GM23248 (cell line): ENCODE measurements at regions not wholly inside any gene's neighbourhood (a gene's known extent, or its start where the extent isn't known, plus 50 kb on each side); places are given as distances from the start of the nearest gene placed in this dataset.
A peak's percentile ranks its signal among the peaks of the same experiment; 100 is the strongest.

Experiments used
- DNase-seq: peaks from one replicate; pipeline ENCODE4 v3.0.0-alpha.2; 2015
- H2AFZ ChIP-seq: fragments of 200-600 bp; sonication (generic); 2 replicates; pipeline ENCODE4 v1.6.1; 2016; ENCODE audit warnings: antibody characterized with exemption
- H3F3A ChIP-seq: fragments of 200-600 bp; sonication (generic); 2 replicates; pipeline ENCODE4 v1.6.1; 2016; ENCODE audit warnings: mild to moderate bottlenecking, antibody characterized with exemption, mixed run types; ENCODE audit not compliant: insufficient read depth
- H3K27ac ChIP-seq: fragments of 200-600 bp; sonication (generic); 2 replicates; pipeline ENCODE4 v1.5.1; 2016; ENCODE audit warnings: mild to moderate bottlenecking
- H3K27me3 ChIP-seq: fragments of 200-600 bp; sonication (generic); replicated peaks from 2 replicates; pipeline ENCODE4 v1.6.1; 2016; ENCODE audit warnings: mild to moderate bottlenecking; ENCODE audit not compliant: insufficient read depth
- H3K36me3 ChIP-seq: fragments of 200-600 bp; sonication (generic); 2 replicates; pipeline ENCODE4 v1.6.1; 2016; ENCODE audit warnings: low read depth, mild to moderate bottlenecking
- H3K4me1 ChIP-seq: fragments of 200-600 bp; sonication (generic); 2 replicates; pipeline ENCODE4 v1.6.1; 2016; ENCODE audit warnings: mild to moderate bottlenecking; ENCODE audit not compliant: insufficient read depth
- H3K4me2 ChIP-seq: fragments of 200-600 bp; sonication (generic); one replicate; pipeline ENCODE4 v1.6.1; 2016; ENCODE audit warnings: mild to moderate bottlenecking; ENCODE audit not compliant: unreplicated experiment
- H3K4me3 ChIP-seq: fragments of 200-600 bp; sonication (generic); 2 replicates; pipeline ENCODE4 v1.5.1; 2016; ENCODE audit warnings: mild to moderate bottlenecking
- H3K79me2 ChIP-seq: fragments of 200-600 bp; sonication (generic); 2 replicates; pipeline ENCODE4 v1.6.1; 2016; ENCODE audit warnings: mild to moderate bottlenecking; ENCODE audit not compliant: insufficient read depth
- H3K9ac ChIP-seq: fragments of 200-600 bp; sonication (generic); 2 replicates; pipeline ENCODE4 v1.6.1; 2016; ENCODE audit warnings: mild to moderate bottlenecking
- H3K9me2 ChIP-seq: fragments of 200-600 bp; sonication (generic); 2 replicates; pipeline ENCODE4 v1.6.1; 2016; ENCODE audit warnings: mixed run types, mild to moderate bottlenecking, moderate library complexity; ENCODE audit not compliant: insufficient read depth
- H3K9me3 ChIP-seq: fragments of 200-600 bp; sonication (generic); one replicate; pipeline ENCODE4 v1.6.1; 2017; ENCODE audit warnings: low read depth
- H4K20me1 ChIP-seq: fragments of 200-600 bp; sonication (generic); 2 replicates; pipeline ENCODE4 v1.6.0; 2016; ENCODE audit not compliant: insufficient read depth
- EZH2 ChIP-seq: fragments of 200-600 bp; sonication (generic); IDR thresholded peaks from 2 replicates; pipeline ENCODE4 v1.6.1; 2018; ENCODE audit warnings: antibody characterized with exemption, mild to moderate bottlenecking; ENCODE audit not compliant: insufficient read depth, poor library complexity, severe bottlenecking
- EZH2phosphoT487 ChIP-seq: fragments of 200-600 bp; sonication (generic); IDR thresholded peaks from 2 replicates; pipeline ENCODE4 v1.6.1; 2018; ENCODE audit warnings: antibody characterized with exemption, moderate library complexity, mild to moderate bottlenecking, low read depth; ENCODE audit not compliant: insufficient read depth
- WGBS, 2 experiments: methylation state at CpG; one replicate each; pipeline ENCODE4 v1.1.6; 2015 to 2017; ENCODE audit warnings: low lambda C conversion rate in 2 of 2, low coverage in 1 of 2; ENCODE audit errors: missing lambda C conversion rate in 2 of 2; 5-methylcytosine and 5-hydroxymethylcytosine counted together
- in situ Hi-C: fragments of 300-500 bp; cut with MboI; formaldehyde crosslinking; loops from 2 replicates; pipeline ENCODE4 v1.15.0; 2020

DNA sequence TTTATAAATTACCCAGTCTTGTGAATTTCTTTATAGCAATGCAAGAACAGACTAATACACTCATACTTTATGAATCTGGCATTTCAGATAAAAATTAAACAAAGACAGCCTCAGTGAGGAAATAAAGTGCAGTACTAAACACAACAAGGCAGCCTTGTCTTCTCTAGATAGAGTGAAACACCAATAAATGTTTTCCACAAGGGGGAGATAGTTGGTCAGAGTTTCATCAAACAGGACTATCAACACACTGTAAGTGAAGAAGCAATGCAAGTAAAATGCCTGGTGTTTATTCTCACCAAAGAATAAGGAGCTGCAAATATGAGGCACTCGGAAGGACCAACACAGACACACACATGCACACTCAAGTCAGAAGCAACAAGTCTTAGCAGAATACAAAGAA lies 62.8 kb downstream of the FAM9B start:
- H3K36me3 ChIP-seq: no peaks in the 10 kb centered on the region
- no peak overlapping the region for H3K4me2 ChIP-seq
- in situ Hi-C loops: loop anchor here (25.0 kb wide), 1 partner anchor 491 kb away; the partner anchor contains the start of gene TBL1X
- no peak overlapping the region for H3K9ac ChIP-seq
- H3K27ac ChIP-seq: no peak overlapping the region
- no peak overlapping the region for H3K4me3 ChIP-seq
- no peaks in the 10 kb centered on the region for H3K27me3 ChIP-seq
- no peaks in the 10 kb centered on the region for H3K9me2 ChIP-seq
- H3F3A ChIP-seq: no peaks in the 10 kb centered on the region
- no peaks in the 10 kb centered on the region for H3K79me2 ChIP-seq
- no peak overlapping the region for H2AFZ ChIP-seq
- H3K9me3 ChIP-seq: no peaks in the 10 kb centered on the region
- peaks cover 3% of the 10 kb centered on the region; the same call in 1 of the 2 replicates for H3K4me1 ChIP-seq
- WGBS, 2 experiments: 8% methylated on average over 1 of the region's 1 CpG
- no peak for TF ChIP-seq EZH2
- H4K20me1 ChIP-seq: no peaks in the 10 kb centered on the region
- DNase-seq: peak; percentile 55

DNA sequence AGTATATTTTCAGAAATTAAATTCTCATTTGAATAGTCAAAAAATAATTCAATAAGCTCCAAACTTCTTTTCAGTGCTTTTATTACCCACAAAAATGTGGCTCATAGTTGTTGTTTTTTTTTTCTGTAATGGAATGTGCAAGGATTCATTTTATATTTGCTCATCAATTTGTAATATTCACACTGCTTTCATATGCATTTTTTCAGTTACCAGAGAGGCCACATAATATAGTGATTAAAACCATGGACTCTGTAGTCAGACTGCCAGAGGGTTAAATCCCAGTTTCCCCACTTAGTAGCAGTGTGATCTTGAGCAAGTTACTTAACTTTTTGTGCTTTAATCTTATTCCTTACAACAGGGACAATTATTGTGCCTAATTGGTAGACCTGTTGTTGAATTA lies 64.5 kb downstream of the FAM9B start:
- no peaks in the 10 kb centered on the region for H3K79me2 ChIP-seq
- no peaks in the 10 kb centered on the region for H3K36me3 ChIP-seq
- peak overlapping the region; percentile 42 for H3K4me2 ChIP-seq
- DNase-seq: peak; percentile 22
- no peak overlapping the region for H3K9ac ChIP-seq
- no peak for TF ChIP-seq EZH2phosphoT487
- TF ChIP-seq EZH2: no peak
- peaks cover 3% of the 10 kb centered on the region; the same call in 1 of the 2 replicates for H3K4me1 ChIP-seq
- no peaks in the 10 kb centered on the region for H4K20me1 ChIP-seq
- H3K4me3 ChIP-seq: no peak overlapping the region
- no peaks in the 10 kb centered on the region for H3F3A ChIP-seq
- in situ Hi-C loops: loop anchor here (10.0 to 25.0 kb wide), 2 partner anchors 493 to 735 kb away; partner anchors contain the start of gene TBL1X
- H3K9me3 ChIP-seq: no peaks in the 10 kb centered on the region
- H3K27me3 ChIP-seq: no peaks in the 10 kb centered on the region
- no peak overlapping the region for H3K27ac ChIP-seq
- H2AFZ ChIP-seq: no peak overlapping the region
- H3K9me2 ChIP-seq: no peaks in the 10 kb centered on the region

DNA sequence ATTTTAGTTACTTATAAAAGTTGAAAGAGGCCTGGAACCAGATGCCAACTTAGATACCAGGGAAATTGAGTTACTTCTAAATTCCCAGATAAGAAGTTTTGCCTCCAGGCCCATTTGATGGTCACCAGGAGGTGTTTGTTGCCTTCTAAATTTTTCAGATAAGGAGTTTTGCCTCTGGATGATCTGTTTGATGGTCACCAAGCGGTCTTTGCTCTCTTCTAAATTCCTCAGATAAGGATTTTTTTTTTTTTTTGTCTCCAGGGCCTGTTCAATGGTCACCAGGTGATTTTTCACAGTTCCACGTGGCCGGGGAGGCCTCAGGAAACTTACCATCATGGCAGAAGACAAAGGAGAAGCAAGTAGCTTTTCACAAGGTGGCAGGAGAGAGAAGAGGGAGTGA lies 66.5 kb downstream of the FAM9B start:
- H3K9ac ChIP-seq: no peak overlapping the region
- H3K9me3 ChIP-seq: no peaks in the 10 kb centered on the region
- no peaks in the 10 kb centered on the region for H3K79me2 ChIP-seq
- no peak for DNase-seq
- no peaks in the 10 kb centered on the region for H4K20me1 ChIP-seq
- H3K4me2 ChIP-seq: no peak overlapping the region
- no peak overlapping the region for H2AFZ ChIP-seq
- H3F3A ChIP-seq: no peaks in the 10 kb centered on the region
- in situ Hi-C loops: loop anchor here (10.0 to 25.0 kb wide), 2 partner anchors 495 to 737 kb away; partner anchors contain the start of gene TBL1X
- TF ChIP-seq EZH2: no peak
- TF ChIP-seq EZH2phosphoT487: no peak
- no peaks in the 10 kb centered on the region for H3K36me3 ChIP-seq
- H3K4me3 ChIP-seq: no peak overlapping the region
- peaks cover 3% of the 10 kb centered on the region; the same call in 1 of the 2 replicates for H3K4me1 ChIP-seq
- no peaks in the 10 kb centered on the region for H3K27me3 ChIP-seq
- WGBS, 2 experiments: 97 to 98% methylated on average over 3 of the region's 3 CpGs
- no peak overlapping the region for H3K27ac ChIP-seq
- H3K9me2 ChIP-seq: no peaks in the 10 kb centered on the region

DNA sequence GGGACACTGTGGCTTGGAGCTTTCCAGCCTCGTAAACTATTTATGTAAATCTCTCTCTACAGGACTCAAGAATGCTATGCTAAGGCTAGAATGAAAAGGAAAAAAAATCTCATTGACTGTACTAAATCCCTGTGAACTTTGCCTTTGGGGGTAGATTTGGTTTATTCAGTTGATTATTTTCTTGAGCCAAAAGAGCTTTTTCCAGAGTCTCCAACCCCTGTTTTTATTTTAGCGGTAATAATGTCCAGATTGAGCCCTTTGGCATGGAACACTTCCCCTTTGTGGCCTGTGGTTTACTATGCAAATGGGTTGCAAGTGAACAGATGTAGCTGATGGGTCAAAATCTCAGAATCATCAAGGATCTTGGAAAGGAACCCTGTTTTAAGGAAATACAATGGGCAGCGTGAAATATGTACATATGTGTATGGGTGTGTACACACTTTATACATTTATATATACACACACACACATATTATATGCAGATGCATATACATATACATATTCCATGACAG lies 72.9 kb downstream of the FAM9B start:
- TF ChIP-seq EZH2: no peak
- TF ChIP-seq EZH2phosphoT487: no peak
- 20 to 29% methylated on average over 3 of the region's 3 CpGs for WGBS, 2 experiments
- DNase-seq: peak; percentile 10

More for the DNA sequence above, 72.9 kb downstream of the FAM9B start:
- Histone ChIP-seq H4K20me1 (no peaks in the 10 kb centered on the region), H3K4me3 (no peak overlapping the region), H2AFZ (no peak overlapping the region), H3K36me3 (no peaks in the 10 kb centered on the region), H3F3A (no peaks in the 10 kb centered on the region), H3K27ac (no peak overlapping the region), H3K9me3 (no peaks in the 10 kb centered on the region), H3K4me2 (no peak overlapping the region), H3K9ac (no peak overlapping the region), H3K9me2 (no peaks in the 10 kb centered on the region), H3K79me2 (no peaks in the 10 kb centered on the region), H3K4me1 (no peaks in the 10 kb centered on the region), H3K27me3 (no peaks in the 10 kb centered on the region)
- in situ Hi-C loops: loop anchor here (10.0 to 25.0 kb wide), 2 partner anchors 501 to 744 kb away; partner anchors contain the start of gene TBL1X
